Breast epithelium (tissue), 4 donors: ENCODE measurements at regions not wholly inside any gene's neighbourhood (a gene's known extent, or its start where the extent isn't known, plus 50 kb on each side); places are given as distances from the start of the nearest gene placed in this dataset.

Source experiments
- DNase-seq, 2 donors: peaks; one replicate each; pipeline ENCODE4 v3.0.0-alpha.2; 2019; ENCODE audit warnings: low spot score in 2 of 2
- H3K27ac ChIP-seq, 2 donors: fragments of 200-600 bp; sonication (generic) in 1 of 2; one replicate each; pipeline ENCODE4 v1.5.1; 2016 to 2019; ENCODE audit warnings: mild to moderate bottlenecking in 1 of 2
- H3K27me3 ChIP-seq, 2 donors: fragments of 200-600 bp; sonication (generic) in 1 of 2; one replicate each; pipeline versions ENCODE4 v1.5.1 to v1.6.0; 2017 to 2019; ENCODE audit warnings: control low read depth in 1 of 2, mild to moderate bottlenecking in 1 of 2
- H3K36me3 ChIP-seq: fragments of 200-600 bp; one replicate; pipeline ENCODE4 v1.5.1; 2019
- H3K4me1 ChIP-seq, 2 donors: fragments of 200-600 bp; sonication (generic); one replicate each; pipeline ENCODE4 v1.5.1; 2016 to 2019; ENCODE audit warnings: control low read depth in 1 of 2
- H3K4me3 ChIP-seq, 3 donors: fragments of 200-600 bp; sonication (generic); 1 replicate in 2 of 3; 2 replicates in 1 of 3; pipeline ENCODE4 v1.5.1; 2016 to 2019; ENCODE audit warnings: mild to moderate bottlenecking in 3 of 3, moderate library complexity in 2 of 3
- H3K9me3 ChIP-seq, 2 donors: fragments of 200-600 bp; sonication (generic) in 1 of 2; one replicate each; pipeline ENCODE4 v1.5.1; 2016 to 2019; ENCODE audit warnings: control low read depth in 1 of 2
- POLR2A ChIP-seq: fragments of 450-650 bp; IDR thresholded peaks from one replicate; pipeline ENCODE4 v1.6.1; 2016; ENCODE audit warnings: antibody characterized with exemption, mild to moderate bottlenecking, moderate library complexity
- POLR2AphosphoS5 ChIP-seq, 3 donors: sonication (generic); formaldehyde crosslinking; IDR thresholded peaks; one replicate each; pipeline ENCODE4 v1.6.1; 2017; ENCODE audit warnings: antibody characterized with exemption in 3 of 3
- intact Hi-C: fragments of 100-400 bp; cut with DNase I; formaldehyde crosslinking; loops from one replicate; pipeline ENCODE4 v1.15.1; 2023; ENCODE audit warnings: low total_unique reads
- TF ChIP-seq, protein P1 (sequence below), 3 donors: fragments of 450-650 bp; IDR thresholded peaks; one replicate each; pipeline ENCODE4 v1.5.1; 2016 to 2017; ENCODE audit warnings: antibody characterized with exemption in 3 of 3, mild to moderate bottlenecking in 3 of 3, moderate library complexity in 3 of 3

- peak overlapping the region; percentile 99 to 100 for H3K27ac ChIP-seq
- no peaks in the 10 kb centered on the region for H3K27me3 ChIP-seq
- H3K36me3 ChIP-seq, result no peaks in the 10 kb centered on the region
- H3K9me3 ChIP-seq, result no peaks in the 10 kb centered on the region
- intact Hi-C loops, result no loop called here
- H3K4me3 ChIP-seq, result peak overlapping the region in 1 of 3 donors; percentile 3
- DNase-seq, result peak; percentile 16 to 42
- H3K4me1 ChIP-seq, result peaks cover 15 to 40% of the 10 kb centered on the region in 2 donors
- TF ChIP-seq POLR2AphosphoS5 (IDR thresholded peaks at IDR 0.05) (no peak), POLR2A (no peak)
- TF ChIP-seq, protein P1, sequence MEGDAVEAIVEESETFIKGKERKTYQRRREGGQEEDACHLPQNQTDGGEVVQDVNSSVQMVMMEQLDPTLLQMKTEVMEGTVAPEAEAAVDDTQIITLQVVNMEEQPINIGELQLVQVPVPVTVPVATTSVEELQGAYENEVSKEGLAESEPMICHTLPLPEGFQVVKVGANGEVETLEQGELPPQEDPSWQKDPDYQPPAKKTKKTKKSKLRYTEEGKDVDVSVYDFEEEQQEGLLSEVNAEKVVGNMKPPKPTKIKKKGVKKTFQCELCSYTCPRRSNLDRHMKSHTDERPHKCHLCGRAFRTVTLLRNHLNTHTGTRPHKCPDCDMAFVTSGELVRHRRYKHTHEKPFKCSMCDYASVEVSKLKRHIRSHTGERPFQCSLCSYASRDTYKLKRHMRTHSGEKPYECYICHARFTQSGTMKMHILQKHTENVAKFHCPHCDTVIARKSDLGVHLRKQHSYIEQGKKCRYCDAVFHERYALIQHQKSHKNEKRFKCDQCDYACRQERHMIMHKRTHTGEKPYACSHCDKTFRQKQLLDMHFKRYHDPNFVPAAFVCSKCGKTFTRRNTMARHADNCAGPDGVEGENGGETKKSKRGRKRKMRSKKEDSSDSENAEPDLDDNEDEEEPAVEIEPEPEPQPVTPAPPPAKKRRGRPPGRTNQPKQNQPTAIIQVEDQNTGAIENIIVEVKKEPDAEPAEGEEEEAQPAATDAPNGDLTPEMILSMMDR (IDR thresholded peaks at IDR 0.05), result no peak
Measured at GRCh38 chr22:46049726-46050450, 72.9 kb upstream of the WNT7B start.

- H3K36me3 ChIP-seq, result no peaks in the 10 kb centered on the region
- peak in 1 of 2 donors; percentile 27 for DNase-seq
- peaks cover 17 to 40% of the 10 kb centered on the region in 2 donors for H3K4me1 ChIP-seq
- peak overlapping the region; percentile 99 to 100 for H3K27ac ChIP-seq
- H3K9me3 ChIP-seq, result no peaks in the 10 kb centered on the region
- no peak for TF ChIP-seq POLR2A
- TF ChIP-seq POLR2AphosphoS5 (IDR thresholded peaks at IDR 0.05), result no peak
- TF ChIP-seq, protein P1 (IDR thresholded peaks at IDR 0.05), result no peak
- no peak overlapping the region for H3K4me3 ChIP-seq
- no peaks in the 10 kb centered on the region for H3K27me3 ChIP-seq
- intact Hi-C loops, result no loop called here
Measured at GRCh38 chr22:46050451-46050845, 73.5 kb upstream of the WNT7B start.

- TF ChIP-seq, protein P1 (IDR thresholded peaks at IDR 0.05), result no peak
- TF ChIP-seq POLR2AphosphoS5 (IDR thresholded peaks at IDR 0.05) (no peak), POLR2A (no peak)
- Histone ChIP-seq H3K27me3 (no peaks in the 10 kb centered on the region), H3K36me3 (no peaks in the 10 kb centered on the region), H3K4me1 (peaks cover 17 to 40% of the 10 kb centered on the region in 2 donors), H3K9me3 (no peaks in the 10 kb centered on the region), H3K27ac (peak overlapping the region; percentile 99 to 100), H3K4me3 (no peak overlapping the region)
- peak; percentile 14 to 16 for DNase-seq
- intact Hi-C loops, result no loop called here
Measured at GRCh38 chr22:46050916-46051614, 74.1 kb upstream of the WNT7B start.

- Histone ChIP-seq H3K27me3 (no peaks in the 10 kb centered on the region), H3K4me3 (no peak overlapping the region), H3K4me1 (peaks cover 17 to 40% of the 10 kb centered on the region in 2 donors), H3K27ac (peak overlapping the region; percentile 99 to 100), H3K36me3 (no peaks in the 10 kb centered on the region), H3K9me3 (no peaks in the 10 kb centered on the region)
- intact Hi-C loops, result no loop called here
- TF ChIP-seq POLR2A (no peak), POLR2AphosphoS5 (IDR thresholded peaks at IDR 0.05) (no peak)
- TF ChIP-seq, protein P1 (IDR thresholded peaks at IDR 0.05), result no peak
- no peak for DNase-seq
Measured at GRCh38 chr22:46051646-46052045, 74.7 kb upstream of the WNT7B start.

- no peaks in the 10 kb centered on the region for H3K9me3 ChIP-seq
- peak overlapping the region; percentile 76 to 92 (median 79) for H3K4me3 ChIP-seq
- H3K36me3 ChIP-seq, result no peaks in the 10 kb centered on the region
- H3K4me1 ChIP-seq, result peaks cover 15 to 37% of the 10 kb centered on the region in 2 donors
- intact Hi-C loops, result no loop called here
- TF ChIP-seq, protein P1 (IDR thresholded peaks at IDR 0.05), result no peak
- TF ChIP-seq POLR2AphosphoS5 (IDR thresholded peaks at IDR 0.05), result no peak
- TF ChIP-seq POLR2A, result no peak
- peak; percentile 33 to 45 for DNase-seq
- no peaks in the 10 kb centered on the region for H3K27me3 ChIP-seq
- peak overlapping the region; percentile 99 to 100 for H3K27ac ChIP-seq
Measured at GRCh38 chr22:46052331-46052771, 75.4 kb upstream of the WNT7B start.
